Natural killer cell (primary cell): ENCODE measurements at regions not wholly inside any gene's neighbourhood (a gene's known extent, or its start where the extent isn't known, plus 50 kb on each side); places are given as distances from the start of the nearest gene placed in this dataset.

ENCODE experiments used
- ATAC-seq, 3 donors: fragments of 150-1000 bp in 2 of 3; fragments of 200-7000 bp in 1 of 3; cut with Tn5 transposase; 1 replicate in 1 of 3; 2 replicates in 2 of 3; pipeline ENCODE4 v1.10.0; 2021; ENCODE audit warnings: mild to moderate bottlenecking in 2 of 3, moderate library complexity in 2 of 3
- DNase-seq, 2 donors: peaks; one replicate each; pipeline versions ENCODE4 v3.0.0 to v3.0.0-alpha.2; 2013 to 2021; ENCODE audit warnings: mixed read lengths in 1 of 2
- H3K27ac ChIP-seq: one replicate; pipeline ENCODE4 v1.5.1; 2013; ENCODE audit warnings: mild to moderate bottlenecking, low read length
- H3K27me3 ChIP-seq: one replicate; pipeline ENCODE4 v1.6.1; 2013; ENCODE audit warnings: low read length; ENCODE audit not compliant: control insufficient read depth, insufficient read depth
- H3K36me3 ChIP-seq: one replicate; pipeline ENCODE4 v1.6.1; 2013; ENCODE audit warnings: low read length; ENCODE audit not compliant: control insufficient read depth, insufficient read depth
- H3K4me1 ChIP-seq: one replicate; pipeline ENCODE4 v1.6.1; 2013; ENCODE audit warnings: low read length; ENCODE audit not compliant: control insufficient read depth, insufficient read depth
- H3K4me3 ChIP-seq: one replicate; pipeline ENCODE4 v1.5.1; 2013; ENCODE audit warnings: low read length
- H3K9me3 ChIP-seq: one replicate; pipeline ENCODE4 v1.6.1; 2013; ENCODE audit warnings: low read length; ENCODE audit not compliant: control insufficient read depth, insufficient read depth
- H3K27ac Mint-ChIP-seq, 2 donors: one replicate each; pipeline ENCODE4 v1.8.0; 2022; ENCODE audit warnings: mild to moderate bottlenecking in 2 of 2, mixed read lengths in 2 of 2, moderate library complexity in 1 of 2
- H3K27me3 Mint-ChIP-seq, 2 donors: one replicate each; pipeline ENCODE4 v1.8.0; 2022; ENCODE audit warnings: low read depth in 2 of 2, mixed read lengths in 2 of 2
- H3K36me3 Mint-ChIP-seq: one replicate; pipeline ENCODE4 v1.8.0; 2022; ENCODE audit warnings: mixed read lengths
- H3K4me1 Mint-ChIP-seq, 2 donors: one replicate each; pipeline ENCODE4 v1.8.0; 2022; ENCODE audit warnings: mixed read lengths in 2 of 2
- H3K4me3 Mint-ChIP-seq: one replicate; pipeline ENCODE4 v1.8.0; 2022; ENCODE audit warnings: mild to moderate bottlenecking, moderate library complexity, mixed read lengths
- H3K9me3 Mint-ChIP-seq, 2 donors: one replicate each; pipeline ENCODE4 v1.8.0; 2022; ENCODE audit warnings: mixed read lengths in 2 of 2
- WGBS: methylation state at CpG from one replicate; pipeline ENCODE4 v1.1.7; 2013; ENCODE audit warnings: missing lambda C conversion rate; ENCODE audit not compliant: insufficient coverage; 5-methylcytosine and 5-hydroxymethylcytosine counted together
- intact Hi-C: fragments of 100-400 bp; cut with micrococcal nuclease; formaldehyde crosslinking; loops from one replicate; pipeline ENCODE4 v1.14.2; 2022
- TF ChIP-seq, protein P1 (sequence below): fragments of 200-600 bp; IDR thresholded peaks from one replicate; pipeline ENCODE4 v1.8.0; 2022; ENCODE audit warnings: antibody characterized with exemption

GRCh38 chr5:39680213-39680612 lies 255.4 kb upstream of the DAB2 start:
- Histone ChIP-seq H3K4me3 (no peak overlapping the region), H3K27me3 (peaks cover 2% of the 10 kb centered on the region), H3K27ac (no peak overlapping the region), H3K36me3 (no peaks in the 10 kb centered on the region), H3K4me1 (no peaks in the 10 kb centered on the region), H3K9me3 (no peaks in the 10 kb centered on the region)
- 57% methylated on average over 1 of the region's 1 CpG for WGBS
- Mint-ChIP-seq H3K4me1 (no peaks in the 10 kb centered on the region), H3K36me3 (no peaks in the 10 kb centered on the region), H3K27me3 (peaks cover 4 to 21% of the 10 kb centered on the region in 2 donors), H3K9me3 (no peaks in the 10 kb centered on the region), H3K4me3 (no peak overlapping the region), H3K27ac (no peak overlapping the region)
- TF ChIP-seq, protein P1, sequence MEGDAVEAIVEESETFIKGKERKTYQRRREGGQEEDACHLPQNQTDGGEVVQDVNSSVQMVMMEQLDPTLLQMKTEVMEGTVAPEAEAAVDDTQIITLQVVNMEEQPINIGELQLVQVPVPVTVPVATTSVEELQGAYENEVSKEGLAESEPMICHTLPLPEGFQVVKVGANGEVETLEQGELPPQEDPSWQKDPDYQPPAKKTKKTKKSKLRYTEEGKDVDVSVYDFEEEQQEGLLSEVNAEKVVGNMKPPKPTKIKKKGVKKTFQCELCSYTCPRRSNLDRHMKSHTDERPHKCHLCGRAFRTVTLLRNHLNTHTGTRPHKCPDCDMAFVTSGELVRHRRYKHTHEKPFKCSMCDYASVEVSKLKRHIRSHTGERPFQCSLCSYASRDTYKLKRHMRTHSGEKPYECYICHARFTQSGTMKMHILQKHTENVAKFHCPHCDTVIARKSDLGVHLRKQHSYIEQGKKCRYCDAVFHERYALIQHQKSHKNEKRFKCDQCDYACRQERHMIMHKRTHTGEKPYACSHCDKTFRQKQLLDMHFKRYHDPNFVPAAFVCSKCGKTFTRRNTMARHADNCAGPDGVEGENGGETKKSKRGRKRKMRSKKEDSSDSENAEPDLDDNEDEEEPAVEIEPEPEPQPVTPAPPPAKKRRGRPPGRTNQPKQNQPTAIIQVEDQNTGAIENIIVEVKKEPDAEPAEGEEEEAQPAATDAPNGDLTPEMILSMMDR = no peak
- DNase-seq = no peak
- intact Hi-C loops = no loop called here
- no peak for ATAC-seq

DNA sequence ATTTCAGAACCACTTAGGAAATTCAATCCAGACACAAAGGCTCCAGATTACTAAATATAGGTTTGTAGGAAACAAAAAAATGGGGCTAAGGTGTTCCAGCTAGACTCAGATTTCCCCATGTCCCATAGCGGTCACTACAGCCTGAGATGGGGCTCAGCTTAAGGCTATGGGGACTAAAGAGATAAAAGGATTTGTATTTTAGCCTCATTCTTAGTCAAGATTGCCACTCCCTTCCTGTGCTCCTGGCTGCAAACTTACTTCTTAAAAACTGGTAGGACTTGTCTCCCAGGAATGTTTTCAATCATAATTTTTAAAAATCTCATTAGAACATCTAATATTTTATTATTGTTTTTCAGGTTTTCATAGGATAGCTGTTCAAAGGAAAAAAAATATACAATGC lies 253.8 kb upstream of the DAB2 start:
- no peaks in the 10 kb centered on the region for H3K4me1 Mint-ChIP-seq
- no peaks in the 10 kb centered on the region for H3K9me3 Mint-ChIP-seq
- no peak overlapping the region for H3K4me3 Mint-ChIP-seq
- no peak overlapping the region for H3K4me3 ChIP-seq
- H3K36me3 ChIP-seq = no peaks in the 10 kb centered on the region
- H3K27ac ChIP-seq = no peak overlapping the region
- H3K27me3 Mint-ChIP-seq = peaks cover 6 to 18% of the 10 kb centered on the region in 2 donors
- intact Hi-C loops = no loop called here
- H3K27me3 ChIP-seq = peaks cover 2% of the 10 kb centered on the region
- no peaks in the 10 kb centered on the region for H3K4me1 ChIP-seq
- no peaks in the 10 kb centered on the region for H3K36me3 Mint-ChIP-seq
- TF ChIP-seq, protein P1 = no peak
- no peak for DNase-seq
- H3K27ac Mint-ChIP-seq = no peak overlapping the region
- WGBS = 100% methylated on average over 1 of the region's 1 CpG
- ATAC-seq = no peak
- no peaks in the 10 kb centered on the region for H3K9me3 ChIP-seq

GRCh38 chr5:39675676-39676075 lies 250.9 kb upstream of the DAB2 start:
- Mint-ChIP-seq H3K27me3 (peaks cover 7 to 22% of the 10 kb centered on the region in 2 donors), H3K9me3 (no peaks in the 10 kb centered on the region), H3K36me3 (no peaks in the 10 kb centered on the region), H3K27ac (no peak overlapping the region), H3K4me3 (no peak overlapping the region), H3K4me1 (no peaks in the 10 kb centered on the region)
- DNase-seq (no peak), ATAC-seq (no peak)
- Histone ChIP-seq H3K36me3 (no peaks in the 10 kb centered on the region), H3K27ac (no peak overlapping the region), H3K4me3 (no peak overlapping the region), H3K4me1 (no peaks in the 10 kb centered on the region), H3K27me3 (peaks cover 2% of the 10 kb centered on the region), H3K9me3 (no peaks in the 10 kb centered on the region)
- TF ChIP-seq, protein P1 = no peak
- 67% methylated on average over 1 of the region's 2 CpGs for WGBS
- intact Hi-C loops = no loop called here

GRCh38 chr5:39674209-39675082 lies 249.7 kb upstream of the DAB2 start:
- no peak overlapping the region for H3K4me3 ChIP-seq
- TF ChIP-seq, protein P1 = no peak
- intact Hi-C loops = no loop called here
- no peaks in the 10 kb centered on the region for H3K36me3 ChIP-seq
- H3K27ac Mint-ChIP-seq = no peak overlapping the region
- DNase-seq (no peak), ATAC-seq (no peak)
- no peaks in the 10 kb centered on the region for H3K4me1 ChIP-seq
- peaks cover 11 to 21% of the 10 kb centered on the region in 2 donors for H3K27me3 Mint-ChIP-seq
- H3K9me3 ChIP-seq = no peaks in the 10 kb centered on the region
- peaks cover under 1% of the 10 kb centered on the region for H3K27me3 ChIP-seq
- no peak overlapping the region for H3K4me3 Mint-ChIP-seq
- WGBS = 90% methylated on average over 1 of the region's 2 CpGs
- no peaks in the 10 kb centered on the region for H3K4me1 Mint-ChIP-seq
- no peaks in the 10 kb centered on the region for H3K36me3 Mint-ChIP-seq
- no peak overlapping the region for H3K27ac ChIP-seq
- no peaks in the 10 kb centered on the region for H3K9me3 Mint-ChIP-seq
